MM.1S (cell line): ENCODE measurements at regions not wholly inside any gene's neighbourhood (a gene's known extent, or its start where the extent isn't known, plus 50 kb on each side); places are given as distances from the start of the nearest gene placed in this dataset.

Experiments used
- DNase-seq: peaks from one replicate; pipeline ENCODE4 v3.0.0-alpha.2; 2015
- H2AFZ ChIP-seq: fragments of 300-600 bp; sonication (generic); 2 replicates; pipeline ENCODE4 v1.6.0; 2016; ENCODE audit warnings: antibody characterized with exemption, low read length
- H3F3A ChIP-seq: fragments of 300-600 bp; sonication (generic); 2 replicates; pipeline ENCODE4 v1.6.1; 2016; ENCODE audit warnings: mild to moderate bottlenecking, antibody characterized with exemption, low read length, moderate library complexity, mixed read lengths; ENCODE audit not compliant: insufficient read depth
- H3K27ac ChIP-seq: fragments of 300-600 bp; sonication (generic); 2 replicates; pipeline ENCODE4 v1.5.1; 2016; ENCODE audit warnings: mild to moderate bottlenecking, low read length
- H3K27me3 ChIP-seq: fragments of 300-600 bp; sonication (generic); replicated peaks from 2 replicates; pipeline ENCODE4 v1.6.0; 2016; ENCODE audit warnings: low read length; ENCODE audit not compliant: insufficient read depth
- H3K36me3 ChIP-seq: fragments of 300-600 bp; sonication (generic); replicated peaks from 2 replicates; pipeline ENCODE4 v1.6.1; 2016; ENCODE audit warnings: mild to moderate bottlenecking, low read length, mixed read lengths; ENCODE audit not compliant: insufficient read depth
- H3K4me1 ChIP-seq: fragments of 300-600 bp; sonication (generic); 2 replicates; pipeline ENCODE4 v1.6.1; 2016; ENCODE audit warnings: low read length, mixed read lengths
- H3K4me2 ChIP-seq: fragments of 300-600 bp; sonication (generic); 2 replicates; pipeline ENCODE4 v1.6.0; 2016; ENCODE audit warnings: low read depth, low read length
- H3K4me3 ChIP-seq: fragments of 300-600 bp; sonication (generic); 2 replicates; pipeline ENCODE4 v1.5.1; 2016; ENCODE audit warnings: low read length, mixed read lengths
- H3K79me2 ChIP-seq: fragments of 300-600 bp; sonication (generic); 2 replicates; pipeline ENCODE4 v1.6.1; 2016; ENCODE audit warnings: mixed run types, low read length, mixed read lengths
- H3K9ac ChIP-seq: fragments of 300-600 bp; sonication (generic); 2 replicates; pipeline ENCODE4 v1.6.1; 2016; ENCODE audit warnings: low read length, mixed read lengths
- H3K9me2 ChIP-seq: fragments of 300-600 bp; sonication (generic); replicated peaks from 2 replicates; pipeline ENCODE4 v1.6.1; 2016; ENCODE audit warnings: mild to moderate bottlenecking, low read length, mixed read lengths; ENCODE audit not compliant: insufficient read depth
- H3K9me3 ChIP-seq: fragments of 300-600 bp; sonication (generic); replicated peaks from 2 replicates; pipeline ENCODE4 v1.6.1; 2016; ENCODE audit warnings: mild to moderate bottlenecking, low read length, mixed read lengths; ENCODE audit not compliant: insufficient read depth
- H4K20me1 ChIP-seq: fragments of 300-600 bp; sonication (generic); 2 replicates; pipeline ENCODE4 v1.6.1; 2016; ENCODE audit warnings: mild to moderate bottlenecking, low read length, moderate library complexity, mixed read lengths; ENCODE audit not compliant: insufficient read depth
- EZH2 ChIP-seq: fragments of 300-600 bp; sonication (generic); optimal IDR thresholded peaks from 2 replicates; pipeline ENCODE3; 2017; ENCODE audit warnings: low read depth, mild to moderate bottlenecking, antibody characterized with exemption, low read length, mixed read lengths
- EZH2phosphoT487 ChIP-seq: fragments of 300-600 bp; sonication (generic); IDR thresholded peaks from 2 replicates; pipeline ENCODE4 v1.6.1; 2018; ENCODE audit warnings: antibody characterized with exemption, low read length
- TF ChIP-seq, protein P1 (sequence below): fragments of 300-600 bp; sonication (generic); IDR thresholded peaks from 2 replicates; pipeline ENCODE4 v1.5.1; 2016; ENCODE audit warnings: antibody characterized with exemption, low read length, mixed read lengths

DNA sequence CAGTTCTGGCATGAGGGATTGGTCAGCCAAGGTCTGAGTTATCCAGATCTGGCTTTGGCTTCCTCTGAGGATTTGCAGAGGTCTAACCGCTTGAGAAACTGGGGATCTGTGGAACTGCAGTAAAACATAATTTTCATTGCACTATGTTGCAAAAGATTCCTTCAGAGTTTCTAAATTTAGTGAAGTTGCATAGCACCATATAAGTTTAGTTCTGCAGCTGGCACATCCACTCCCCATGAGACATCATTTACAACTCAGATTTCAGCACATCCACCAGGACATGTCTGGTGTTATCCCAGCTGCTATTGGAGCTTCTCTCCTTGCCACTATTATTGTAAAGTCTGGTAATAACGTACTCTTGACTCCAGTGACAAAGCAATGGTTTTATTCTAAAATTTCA lies 181.5 kb downstream of the CWF19L2 start:
- no peaks in the 10 kb centered on the region for H3K9me3 ChIP-seq
- H4K20me1 ChIP-seq = no peaks in the 10 kb centered on the region
- TF ChIP-seq EZH2 (no peak), EZH2phosphoT487 (no peak)
- TF ChIP-seq, protein P1, sequence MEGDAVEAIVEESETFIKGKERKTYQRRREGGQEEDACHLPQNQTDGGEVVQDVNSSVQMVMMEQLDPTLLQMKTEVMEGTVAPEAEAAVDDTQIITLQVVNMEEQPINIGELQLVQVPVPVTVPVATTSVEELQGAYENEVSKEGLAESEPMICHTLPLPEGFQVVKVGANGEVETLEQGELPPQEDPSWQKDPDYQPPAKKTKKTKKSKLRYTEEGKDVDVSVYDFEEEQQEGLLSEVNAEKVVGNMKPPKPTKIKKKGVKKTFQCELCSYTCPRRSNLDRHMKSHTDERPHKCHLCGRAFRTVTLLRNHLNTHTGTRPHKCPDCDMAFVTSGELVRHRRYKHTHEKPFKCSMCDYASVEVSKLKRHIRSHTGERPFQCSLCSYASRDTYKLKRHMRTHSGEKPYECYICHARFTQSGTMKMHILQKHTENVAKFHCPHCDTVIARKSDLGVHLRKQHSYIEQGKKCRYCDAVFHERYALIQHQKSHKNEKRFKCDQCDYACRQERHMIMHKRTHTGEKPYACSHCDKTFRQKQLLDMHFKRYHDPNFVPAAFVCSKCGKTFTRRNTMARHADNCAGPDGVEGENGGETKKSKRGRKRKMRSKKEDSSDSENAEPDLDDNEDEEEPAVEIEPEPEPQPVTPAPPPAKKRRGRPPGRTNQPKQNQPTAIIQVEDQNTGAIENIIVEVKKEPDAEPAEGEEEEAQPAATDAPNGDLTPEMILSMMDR = no peak
- no peaks in the 10 kb centered on the region for H3K27me3 ChIP-seq
- H3K27ac ChIP-seq = no peak overlapping the region
- no peaks in the 10 kb centered on the region for H3F3A ChIP-seq
- H3K79me2 ChIP-seq = no peaks in the 10 kb centered on the region
- H3K36me3 ChIP-seq = no peaks in the 10 kb centered on the region
- no peak overlapping the region for H3K4me3 ChIP-seq
- H2AFZ ChIP-seq = no peak overlapping the region
- no peaks in the 10 kb centered on the region for H3K4me1 ChIP-seq
- no peaks in the 10 kb centered on the region for H3K9me2 ChIP-seq
- no peak overlapping the region for H3K9ac ChIP-seq
- H3K4me2 ChIP-seq = no peak overlapping the region
- DNase-seq = no peak

- Histone ChIP-seq H3K79me2 (no peaks in the 10 kb centered on the region), H2AFZ (no peak overlapping the region), H3K4me3 (no peak overlapping the region), H3K27me3 (no peaks in the 10 kb centered on the region), H3K4me2 (no peak overlapping the region), H3F3A (no peaks in the 10 kb centered on the region), H3K9me2 (no peaks in the 10 kb centered on the region), H3K36me3 (no peaks in the 10 kb centered on the region), H3K9me3 (no peaks in the 10 kb centered on the region), H4K20me1 (no peaks in the 10 kb centered on the region), H3K27ac (no peak overlapping the region), H3K9ac (no peak overlapping the region), H3K4me1 (no peaks in the 10 kb centered on the region)
- no peak for TF ChIP-seq EZH2
- TF ChIP-seq EZH2phosphoT487 = no peak
- TF ChIP-seq, protein P1 = no peak
- no peak for DNase-seq
Observed at GRCh38 chr11:107275632-107276031, 182.0 kb downstream of the CWF19L2 start.

GRCh38 chr11:107274138-107274537 lies 183.5 kb downstream of the CWF19L2 start:
- H3K27me3 ChIP-seq = no peaks in the 10 kb centered on the region
- no peak overlapping the region for H2AFZ ChIP-seq
- H3K9me2 ChIP-seq = no peaks in the 10 kb centered on the region
- TF ChIP-seq EZH2 (no peak), EZH2phosphoT487 (no peak)
- TF ChIP-seq, protein P1 = no peak
- H3K27ac ChIP-seq = no peak overlapping the region
- H3K36me3 ChIP-seq = no peaks in the 10 kb centered on the region
- DNase-seq = no peak
- H3F3A ChIP-seq = no peaks in the 10 kb centered on the region
- no peak overlapping the region for H3K4me2 ChIP-seq
- no peaks in the 10 kb centered on the region for H3K9me3 ChIP-seq
- no peaks in the 10 kb centered on the region for H4K20me1 ChIP-seq
- no peaks in the 10 kb centered on the region for H3K4me1 ChIP-seq
- no peak overlapping the region for H3K9ac ChIP-seq
- H3K4me3 ChIP-seq = no peak overlapping the region
- H3K79me2 ChIP-seq = no peaks in the 10 kb centered on the region
